Stimulated activated naive B cell treated with anti-CD40 and anti-IgM and Interleukin-4, amounts not matched to agents 10 μg/mL and 1 μg/mL and 100 μg/mL, for 72 hours (primary cell): ENCODE measurements at regions not wholly inside any gene's neighbourhood (a gene's known extent, or its start where the extent isn't known, plus 50 kb on each side); places are given as distances from the start of the nearest gene placed in this dataset.

Experiments
- ATAC-seq, 2 donors: fragments of 150-1000 bp; cut with Tn5 transposase; replicated peaks; 2 replicates each; pipeline ENCODE4 v1.10.0; 2021; ENCODE audit warnings: moderate library complexity in 1 of 2
- DNase-seq: peaks from one replicate; pipeline ENCODE4 v3.0.0; 2021
- H3K27ac Mint-ChIP-seq: one replicate; pipeline ENCODE4 v1.8.0; 2022; ENCODE audit warnings: mild to moderate bottlenecking, mixed read lengths
- H3K27me3 Mint-ChIP-seq, 2 donors: one replicate each; pipeline ENCODE4 v1.8.0; 2022; ENCODE audit warnings: mixed read lengths in 2 of 2
- H3K36me3 Mint-ChIP-seq, 2 donors: one replicate each; pipeline ENCODE4 v1.8.0; 2022; ENCODE audit warnings: mixed read lengths in 2 of 2, mild to moderate bottlenecking in 1 of 2
- H3K4me1 Mint-ChIP-seq, 2 donors: one replicate each; pipeline ENCODE4 v1.8.0; 2022; ENCODE audit warnings: mixed read lengths in 2 of 2, mild to moderate bottlenecking in 1 of 2
- H3K4me3 Mint-ChIP-seq, 2 donors: one replicate each; pipeline ENCODE4 v1.8.0; 2022; ENCODE audit warnings: mild to moderate bottlenecking in 2 of 2, mixed read lengths in 2 of 2, moderate library complexity in 1 of 2
- H3K9me3 Mint-ChIP-seq, 2 donors: one replicate each; pipeline ENCODE4 v1.8.0; 2022; ENCODE audit warnings: mixed read lengths in 2 of 2, mild to moderate bottlenecking in 1 of 2

- H3K9me3 Mint-ChIP-seq = peaks cover 0 to 4% of the 10 kb centered on the region in 2 donors
- no peaks in the 10 kb centered on the region for H3K27me3 Mint-ChIP-seq
- ATAC-seq (no peak), DNase-seq (no peak)
- no peak overlapping the region for H3K4me3 Mint-ChIP-seq
- no peaks in the 10 kb centered on the region for H3K36me3 Mint-ChIP-seq
- H3K27ac Mint-ChIP-seq = no peak overlapping the region
- H3K4me1 Mint-ChIP-seq = peaks cover 0 to 6% of the 10 kb centered on the region in 2 donors
Observed at GRCh38 chr6:103675807-103676406, 1183.8 kb downstream of the HACE1 start.

GRCh38 chr6:103674790-103675189 is 1184.9 kb downstream of the HACE1 start:
- Mint-ChIP-seq H3K36me3 (no peaks in the 10 kb centered on the region), H3K4me1 (peaks cover 0 to 6% of the 10 kb centered on the region in 2 donors)
- ATAC-seq = no peak

GRCh38 chr6:103672169-103672568 is 1187.5 kb downstream of the HACE1 start:
- Mint-ChIP-seq H3K27ac (no peak overlapping the region), H3K4me1 (peaks cover 0 to 6% of the 10 kb centered on the region in 2 donors), H3K4me3 (no peak overlapping the region), H3K36me3 (no peaks in the 10 kb centered on the region), H3K27me3 (no peaks in the 10 kb centered on the region), H3K9me3 (peaks cover 0 to 3% of the 10 kb centered on the region in 2 donors)
- ATAC-seq (no peak), DNase-seq (no peak)

More at GRCh38 chr6:103674790-103675189, 1184.9 kb downstream of the HACE1 start:
- Mint-ChIP-seq H3K4me3 (no peak overlapping the region), H3K27me3 (no peaks in the 10 kb centered on the region), H3K9me3 (peaks cover 0 to 4% of the 10 kb centered on the region in 2 donors), H3K27ac (no peak overlapping the region)
- DNase-seq = no peak

GRCh38 chr6:103629613-103630012 is 1230.1 kb downstream of the HACE1 start:
- Mint-ChIP-seq H3K36me3 (no peaks in the 10 kb centered on the region), H3K4me3 (no peak overlapping the region), H3K4me1 (no peaks in the 10 kb centered on the region), H3K9me3 (peaks cover 2 to 5% of the 10 kb centered on the region in 2 donors), H3K27me3 (no peaks in the 10 kb centered on the region), H3K27ac (no peak overlapping the region)
- no peak for ATAC-seq
- DNase-seq = no peak

GRCh38 chr6:103617642-103618041 is 1242.1 kb downstream of the HACE1 start:
- Mint-ChIP-seq H3K4me1 (no peaks in the 10 kb centered on the region), H3K36me3 (no peaks in the 10 kb centered on the region), H3K27me3 (no peaks in the 10 kb centered on the region), H3K4me3 (no peak overlapping the region), H3K27ac (no peak overlapping the region), H3K9me3 (no peaks in the 10 kb centered on the region)
- DNase-seq = no peak
- ATAC-seq = no peak

GRCh38 chr6:103587722-103588121 is 1272.0 kb downstream of the HACE1 start:
- peaks cover 0 to 4% of the 10 kb centered on the region in 2 donors for H3K9me3 Mint-ChIP-seq
- H3K4me1 Mint-ChIP-seq = no peaks in the 10 kb centered on the region
- no peaks in the 10 kb centered on the region for H3K27me3 Mint-ChIP-seq
- no peak overlapping the region for H3K27ac Mint-ChIP-seq
- DNase-seq = no peak
- no peak overlapping the region for H3K4me3 Mint-ChIP-seq
- no peaks in the 10 kb centered on the region for H3K36me3 Mint-ChIP-seq
- no peak for ATAC-seq

GRCh38 chr6:103578115-103578514 is 1281.6 kb downstream of the HACE1 start:
- ATAC-seq = no peak
- H3K9me3 Mint-ChIP-seq = peaks cover 3 to 19% of the 10 kb centered on the region in 2 donors
- H3K4me1 Mint-ChIP-seq = no peaks in the 10 kb centered on the region
- H3K36me3 Mint-ChIP-seq = no peaks in the 10 kb centered on the region
- no peaks in the 10 kb centered on the region for H3K27me3 Mint-ChIP-seq
- no peak overlapping the region for H3K4me3 Mint-ChIP-seq
- DNase-seq = no peak
- no peak overlapping the region for H3K27ac Mint-ChIP-seq

- ATAC-seq (no peak), DNase-seq (no peak)
- no peak overlapping the region for H3K4me3 Mint-ChIP-seq
- no peaks in the 10 kb centered on the region for H3K27me3 Mint-ChIP-seq
- H3K4me1 Mint-ChIP-seq = no peaks in the 10 kb centered on the region
- no peak overlapping the region for H3K27ac Mint-ChIP-seq
- H3K9me3 Mint-ChIP-seq = no peaks in the 10 kb centered on the region
- H3K36me3 Mint-ChIP-seq = no peaks in the 10 kb centered on the region
Observed at GRCh38 chr6:103570431-103570830, 1289.3 kb downstream of the HACE1 start.

GRCh38 chr6:103554911-103555310 is 1304.8 kb downstream of the HACE1 start:
- Mint-ChIP-seq H3K4me3 (no peak overlapping the region), H3K27ac (no peak overlapping the region), H3K27me3 (no peaks in the 10 kb centered on the region), H3K9me3 (peaks cover 0 to 2% of the 10 kb centered on the region in 2 donors), H3K4me1 (no peaks in the 10 kb centered on the region), H3K36me3 (no peaks in the 10 kb centered on the region)
- DNase-seq = no peak
- no peak for ATAC-seq

GRCh38 chr6:103538381-103538780 is 1321.3 kb downstream of the HACE1 start:
- no peaks in the 10 kb centered on the region for H3K36me3 Mint-ChIP-seq
- ATAC-seq = no peak
- H3K4me1 Mint-ChIP-seq = no peaks in the 10 kb centered on the region
- no peaks in the 10 kb centered on the region for H3K27me3 Mint-ChIP-seq
- no peak overlapping the region for H3K27ac Mint-ChIP-seq
- peaks cover 0 to 2% of the 10 kb centered on the region in 2 donors for H3K9me3 Mint-ChIP-seq
- no peak for DNase-seq
- no peak overlapping the region for H3K4me3 Mint-ChIP-seq

- no peak for DNase-seq
- H3K4me1 Mint-ChIP-seq = no peaks in the 10 kb centered on the region
- no peak overlapping the region for H3K4me3 Mint-ChIP-seq
Observed at GRCh38 chr6:103534814-103535213, 1324.9 kb downstream of the HACE1 start.

GRCh38 chr6:103534095-103534494 is 1325.6 kb downstream of the HACE1 start:
- no peak for ATAC-seq
- H3K9me3 Mint-ChIP-seq = peaks cover 0 to 2% of the 10 kb centered on the region in 2 donors
- H3K27me3 Mint-ChIP-seq = no peaks in the 10 kb centered on the region
- H3K4me1 Mint-ChIP-seq = no peaks in the 10 kb centered on the region
- H3K27ac Mint-ChIP-seq = no peak overlapping the region
- no peak for DNase-seq
- no peaks in the 10 kb centered on the region for H3K36me3 Mint-ChIP-seq
- H3K4me3 Mint-ChIP-seq = no peak overlapping the region

More at GRCh38 chr6:103534814-103535213, 1324.9 kb downstream of the HACE1 start:
- no peaks in the 10 kb centered on the region for H3K36me3 Mint-ChIP-seq
- no peak for ATAC-seq
- H3K27me3 Mint-ChIP-seq = no peaks in the 10 kb centered on the region
- H3K9me3 Mint-ChIP-seq = peaks cover 0 to 2% of the 10 kb centered on the region in 2 donors
- no peak overlapping the region for H3K27ac Mint-ChIP-seq

GRCh38 chr6:103522045-103522444 is 1337.7 kb downstream of the HACE1 start:
- no peak for ATAC-seq
- H3K27ac Mint-ChIP-seq = no peak overlapping the region
- H3K27me3 Mint-ChIP-seq = no peaks in the 10 kb centered on the region
- H3K9me3 Mint-ChIP-seq = peaks cover 3 to 11% of the 10 kb centered on the region in 2 donors
- no peak for DNase-seq
- H3K4me1 Mint-ChIP-seq = no peaks in the 10 kb centered on the region
- no peaks in the 10 kb centered on the region for H3K36me3 Mint-ChIP-seq
- H3K4me3 Mint-ChIP-seq = no peak overlapping the region

- no peak for ATAC-seq
- Mint-ChIP-seq H3K9me3 (no peaks in the 10 kb centered on the region), H3K36me3 (no peaks in the 10 kb centered on the region), H3K27me3 (no peaks in the 10 kb centered on the region), H3K4me3 (no peak overlapping the region), H3K27ac (no peak overlapping the region), H3K4me1 (no peaks in the 10 kb centered on the region)
- no peak for DNase-seq
Observed at GRCh38 chr6:103516336-103516735, 1343.4 kb downstream of the HACE1 start.

- H3K27me3 Mint-ChIP-seq = no peaks in the 10 kb centered on the region
- no peak overlapping the region for H3K4me3 Mint-ChIP-seq
- no peaks in the 10 kb centered on the region for H3K36me3 Mint-ChIP-seq
- H3K4me1 Mint-ChIP-seq = no peaks in the 10 kb centered on the region
- DNase-seq = no peak
- no peak for ATAC-seq
- H3K27ac Mint-ChIP-seq = no peak overlapping the region
- peaks cover 0 to 1% of the 10 kb centered on the region in 2 donors for H3K9me3 Mint-ChIP-seq
Observed at GRCh38 chr6:103507052-103507451, 1352.7 kb downstream of the HACE1 start.

GRCh38 chr6:103505155-103505518 is 1354.6 kb downstream of the HACE1 start:
- Mint-ChIP-seq H3K4me1 (no peaks in the 10 kb centered on the region), H3K27ac (no peak overlapping the region), H3K27me3 (no peaks in the 10 kb centered on the region), H3K4me3 (no peak overlapping the region), H3K36me3 (no peaks in the 10 kb centered on the region), H3K9me3 (peaks cover 0 to 1% of the 10 kb centered on the region in 2 donors)
- ATAC-seq (no peak), DNase-seq (no peak)
